Esophagus squamous epithelium (tissue), 5 donors: ENCODE measurements at regions not wholly inside any gene's neighbourhood (a gene's known extent, or its start where the extent isn't known, plus 50 kb on each side); places are given as distances from the start of the nearest gene placed in this dataset.

Experiments
- DNase-seq: peaks from one replicate; lab custom pipeline; 2025; lab: John Stamatoyannopoulos, UW
- H3K27ac ChIP-seq, 4 donors: fragments of 200-600 bp; sonication (generic); one replicate each; pipeline ENCODE4 v1.5.1; 2016 to 2019; ENCODE audit warnings: mild to moderate bottlenecking in 1 of 4
- H3K27me3 ChIP-seq, 4 donors: fragments of 200-600 bp; sonication (generic); 1 replicate in 3 of 4; 2 replicates in 1 of 4; pipeline versions ENCODE4 v1.5.1 to v1.6.0; 2017 to 2021; ENCODE audit warnings: antibody characterized with exemption in 1 of 4
- H3K36me3 ChIP-seq, 3 donors: fragments of 200-600 bp; sonication (generic); one replicate each; pipeline ENCODE4 v1.5.1; 2016 to 2019
- H3K4me1 ChIP-seq, 3 donors: fragments of 200-600 bp; sonication (generic); one replicate each; pipeline ENCODE4 v1.5.1; 2017 to 2019
- H3K4me3 ChIP-seq, 4 donors: fragments of 200-600 bp; sonication (generic); 1 replicate in 3 of 4; 2 replicates in 1 of 4; pipeline ENCODE4 v1.5.1; 2016 to 2019; ENCODE audit warnings: mild to moderate bottlenecking in 2 of 4, moderate library complexity in 1 of 4
- H3K9me3 ChIP-seq, 3 donors: fragments of 200-600 bp; sonication (generic); one replicate each; pipeline ENCODE4 v1.5.1; 2016 to 2019
- POLR2A ChIP-seq, 4 donors: fragments of 450-650 bp; IDR thresholded peaks; one replicate each; pipeline ENCODE4 v1.6.1; 2017; ENCODE audit warnings: antibody characterized with exemption in 4 of 4, mild to moderate bottlenecking in 4 of 4, moderate library complexity in 3 of 4
- WGBS, 2 donors: methylation state at CpG; one replicate each; pipeline ENCODE4 v1.1.5; 2018; 5-methylcytosine and 5-hydroxymethylcytosine counted together
- intact Hi-C: fragments of 100-400 bp; cut with DNase I; formaldehyde crosslinking; loops from one replicate; pipeline ENCODE4 v1.15.0; 2022
- TF ChIP-seq, protein P1 (sequence below), 6 experiments: fragments of 450-650 bp in 4 of 6; fragments of 200-600 bp in 2 of 6; sonication (generic) in 2 of 6; IDR thresholded peaks; one replicate each; pipeline ENCODE4 v1.5.1; 2016 to 2019; ENCODE audit warnings: antibody characterized with exemption in 6 of 6, mild to moderate bottlenecking in 4 of 6, moderate library complexity in 4 of 6
- donor health status: DM: yes; HTN: yes; CAD: no.

DNA sequence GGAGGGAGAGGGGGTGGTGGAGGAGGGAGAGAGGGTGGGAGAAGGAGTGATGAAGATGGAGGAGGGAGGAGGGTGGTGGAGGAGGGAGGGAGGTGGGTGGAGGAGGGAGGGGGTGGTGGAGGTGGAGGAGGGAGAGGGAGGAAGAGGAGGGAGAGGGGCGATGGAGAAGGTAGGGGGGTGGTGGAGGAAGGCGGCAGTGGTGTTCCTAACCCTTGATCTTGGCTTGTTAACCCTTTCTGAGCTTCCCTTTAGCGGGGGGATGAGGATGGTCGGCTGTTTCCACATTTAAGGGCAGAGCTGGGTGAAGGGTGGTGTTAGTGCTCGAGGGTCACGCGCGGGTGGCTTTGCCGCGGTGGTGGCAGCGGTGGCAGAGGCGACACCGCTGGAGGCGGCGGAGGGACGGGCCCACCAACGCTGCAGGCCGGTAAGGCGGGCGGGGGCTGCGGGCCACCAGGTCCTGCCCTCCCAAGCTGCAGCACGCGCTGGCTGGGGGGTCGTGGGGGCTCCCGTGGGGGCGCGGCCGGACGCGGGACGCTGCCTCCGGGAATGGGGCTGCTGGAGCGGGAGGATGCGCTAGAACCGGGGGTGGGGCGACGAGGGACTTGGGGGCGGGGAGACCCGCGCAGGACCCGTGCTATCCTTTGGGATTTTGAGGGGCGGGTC, 156.3 kb downstream of the PTPN11 start:
- TF ChIP-seq, protein P1, sequence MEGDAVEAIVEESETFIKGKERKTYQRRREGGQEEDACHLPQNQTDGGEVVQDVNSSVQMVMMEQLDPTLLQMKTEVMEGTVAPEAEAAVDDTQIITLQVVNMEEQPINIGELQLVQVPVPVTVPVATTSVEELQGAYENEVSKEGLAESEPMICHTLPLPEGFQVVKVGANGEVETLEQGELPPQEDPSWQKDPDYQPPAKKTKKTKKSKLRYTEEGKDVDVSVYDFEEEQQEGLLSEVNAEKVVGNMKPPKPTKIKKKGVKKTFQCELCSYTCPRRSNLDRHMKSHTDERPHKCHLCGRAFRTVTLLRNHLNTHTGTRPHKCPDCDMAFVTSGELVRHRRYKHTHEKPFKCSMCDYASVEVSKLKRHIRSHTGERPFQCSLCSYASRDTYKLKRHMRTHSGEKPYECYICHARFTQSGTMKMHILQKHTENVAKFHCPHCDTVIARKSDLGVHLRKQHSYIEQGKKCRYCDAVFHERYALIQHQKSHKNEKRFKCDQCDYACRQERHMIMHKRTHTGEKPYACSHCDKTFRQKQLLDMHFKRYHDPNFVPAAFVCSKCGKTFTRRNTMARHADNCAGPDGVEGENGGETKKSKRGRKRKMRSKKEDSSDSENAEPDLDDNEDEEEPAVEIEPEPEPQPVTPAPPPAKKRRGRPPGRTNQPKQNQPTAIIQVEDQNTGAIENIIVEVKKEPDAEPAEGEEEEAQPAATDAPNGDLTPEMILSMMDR (IDR thresholded peaks at IDR 0.05): no peak
- no peak for TF ChIP-seq POLR2A (IDR thresholded peaks at IDR 0.05)
- no peaks in the 10 kb centered on the region for H3K36me3 ChIP-seq
- H3K4me3 ChIP-seq: no peak overlapping the region
- peaks cover 0 to 6% (median 0%) of the 10 kb centered on the region in 3 donors for H3K4me1 ChIP-seq
- no peaks in the 10 kb centered on the region for H3K9me3 ChIP-seq
- WGBS, 2 donors: 1 to 6% methylated on average over 7 to 9 of the region's 42 CpGs
- intact Hi-C loops: no loop called here
- no peak for DNase-seq
- H3K27me3 ChIP-seq: peaks cover 0 to 80% (median 0%) of the 10 kb centered on the region in 4 donors
- no peak overlapping the region for H3K27ac ChIP-seq

DNA sequence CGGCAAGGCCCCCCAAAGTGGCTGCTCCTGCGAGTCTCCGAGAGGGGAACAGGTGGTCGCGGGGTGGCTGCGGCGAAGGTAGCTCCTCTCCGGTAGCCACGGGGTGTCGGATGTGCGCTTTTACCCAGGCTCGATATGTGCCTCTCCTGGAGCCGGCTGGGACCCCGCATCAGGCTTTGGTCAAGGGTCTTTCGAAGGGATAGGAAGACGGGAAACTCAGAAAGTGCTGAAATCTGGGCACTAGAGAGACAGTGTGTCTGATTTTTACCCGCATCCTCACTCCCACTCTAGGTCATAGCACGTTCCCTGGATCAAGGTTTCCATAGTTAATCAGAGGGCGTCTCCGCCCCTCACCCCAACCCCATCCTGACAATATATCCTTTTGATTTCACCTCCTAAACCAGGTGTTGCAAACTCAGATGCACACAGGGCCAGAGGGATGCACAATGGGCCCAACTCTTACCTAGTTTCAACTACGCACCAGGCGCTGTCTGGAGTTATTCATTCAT, 156.9 kb downstream of the PTPN11 start:
- peaks cover 0 to 6% (median 0%) of the 10 kb centered on the region in 3 donors for H3K4me1 ChIP-seq
- no peak for DNase-seq
- H3K27me3 ChIP-seq: peaks cover 0 to 80% (median 0%) of the 10 kb centered on the region in 4 donors
- intact Hi-C loops: no loop called here
- no peaks in the 10 kb centered on the region for H3K9me3 ChIP-seq
- WGBS, 2 donors: 35 to 47% methylated on average over 6 to 14 of the region's 22 CpGs
- H3K36me3 ChIP-seq: no peaks in the 10 kb centered on the region
- TF ChIP-seq POLR2A (IDR thresholded peaks at IDR 0.05): no peak
- TF ChIP-seq, protein P1 (IDR thresholded peaks at IDR 0.05): no peak
- H3K4me3 ChIP-seq: no peak overlapping the region
- no peak overlapping the region for H3K27ac ChIP-seq

DNA sequence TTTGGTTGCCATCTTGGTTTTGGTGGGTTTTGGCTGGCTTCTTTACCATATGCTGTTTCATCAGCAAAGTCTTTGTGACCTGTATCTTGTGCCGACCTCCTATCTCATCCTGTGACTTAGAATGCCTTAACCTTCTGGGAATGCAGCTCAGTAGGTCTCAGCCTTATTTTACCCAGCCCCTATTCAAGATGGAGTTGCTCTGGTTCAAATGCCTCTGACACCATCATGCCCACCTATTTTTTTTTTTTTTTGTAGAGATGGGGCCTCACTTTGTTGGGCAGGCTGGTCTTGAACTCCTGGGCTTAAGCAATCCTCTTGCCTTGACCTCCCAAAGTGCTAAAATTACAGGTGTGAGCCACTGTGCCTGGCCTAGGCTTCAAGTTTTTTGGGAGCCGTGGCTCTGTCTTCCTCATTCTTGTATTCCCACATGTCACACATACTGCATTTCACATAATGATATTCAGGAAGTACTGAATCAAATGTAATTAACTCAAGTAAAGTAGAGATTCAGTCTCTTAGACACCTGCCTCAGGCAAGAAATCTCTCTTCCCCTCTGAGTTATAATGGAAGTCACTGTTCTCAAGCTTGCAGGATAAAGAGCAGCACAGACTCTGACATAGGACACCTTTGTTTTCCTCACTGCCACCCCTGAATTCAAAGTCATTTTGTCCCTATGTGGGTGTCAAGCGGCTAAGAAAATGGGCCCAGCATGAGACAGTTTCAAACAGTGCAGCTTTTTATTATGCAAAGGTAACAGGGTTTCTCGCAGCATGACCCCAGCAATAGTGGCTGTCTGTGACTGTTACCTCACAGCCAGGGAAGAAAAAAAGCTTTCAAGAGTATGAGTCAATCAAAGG, 159.0 kb downstream of the PTPN11 start:
- Histone ChIP-seq H3K27me3 (peaks cover 0 to 75% (median 0%) of the 10 kb centered on the region in 4 donors), H3K4me1 (peaks cover 0 to 6% (median 0%) of the 10 kb centered on the region in 3 donors), H3K27ac (no peak overlapping the region), H3K36me3 (no peaks in the 10 kb centered on the region), H3K4me3 (no peak overlapping the region), H3K9me3 (no peaks in the 10 kb centered on the region)
- intact Hi-C loops: no loop called here
- WGBS, 2 donors: 28 to 31% methylated on average over 4 of the region's 4 CpGs
- TF ChIP-seq, protein P1 (IDR thresholded peaks at IDR 0.05): no peak
- TF ChIP-seq POLR2A (IDR thresholded peaks at IDR 0.05): no peak
- DNase-seq: no peak

DNA sequence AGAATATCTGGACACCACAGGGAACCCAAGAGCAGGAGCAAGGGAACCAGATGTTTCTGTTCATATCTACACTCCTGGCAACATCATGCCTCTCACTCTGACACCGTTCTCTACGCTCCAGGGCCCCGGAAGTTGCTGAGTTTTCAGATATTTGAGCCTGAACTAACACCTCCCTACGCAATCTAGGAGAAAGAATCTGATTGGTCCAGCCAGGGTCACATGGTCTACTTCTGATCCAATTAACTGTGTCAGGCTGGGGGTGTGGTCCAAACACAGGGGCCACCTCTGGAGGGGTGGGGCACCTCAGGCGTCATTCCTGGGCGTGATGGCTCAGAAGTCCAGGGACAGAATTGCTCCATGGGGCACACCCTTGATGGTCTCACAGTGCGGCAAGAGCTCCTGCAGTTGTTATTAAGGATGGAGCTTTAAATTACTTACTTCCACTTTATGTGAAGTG, 165.5 kb downstream of the PTPN11 start:
- H3K9me3 ChIP-seq: no peaks in the 10 kb centered on the region
- intact Hi-C loops: no loop called here
- WGBS, 2 donors: 53 to 60% methylated on average over 4 to 5 of the region's 7 CpGs
- DNase-seq: no peak
- H3K4me3 ChIP-seq: no peak overlapping the region
- peaks cover 0 to 47% (median 0%) of the 10 kb centered on the region in 4 donors for H3K27me3 ChIP-seq
- TF ChIP-seq POLR2A (IDR thresholded peaks at IDR 0.05): no peak
- TF ChIP-seq, protein P1 (IDR thresholded peaks at IDR 0.05): no peak
- H3K4me1 ChIP-seq: no peaks in the 10 kb centered on the region
- H3K27ac ChIP-seq: no peak overlapping the region
- no peaks in the 10 kb centered on the region for H3K36me3 ChIP-seq
